ENCODE measurements at regions not wholly inside any gene's neighbourhood (a gene's known extent, or its start where the extent isn't known, plus 50 kb on each side); places are given as distances from the start of the nearest gene placed in this dataset.
"Not testable (repeated sequence)": the region's sequence is repeated elsewhere in the genome, so short reads cannot be mapped to it uniquely, and the experiment has no call there.

DNA sequence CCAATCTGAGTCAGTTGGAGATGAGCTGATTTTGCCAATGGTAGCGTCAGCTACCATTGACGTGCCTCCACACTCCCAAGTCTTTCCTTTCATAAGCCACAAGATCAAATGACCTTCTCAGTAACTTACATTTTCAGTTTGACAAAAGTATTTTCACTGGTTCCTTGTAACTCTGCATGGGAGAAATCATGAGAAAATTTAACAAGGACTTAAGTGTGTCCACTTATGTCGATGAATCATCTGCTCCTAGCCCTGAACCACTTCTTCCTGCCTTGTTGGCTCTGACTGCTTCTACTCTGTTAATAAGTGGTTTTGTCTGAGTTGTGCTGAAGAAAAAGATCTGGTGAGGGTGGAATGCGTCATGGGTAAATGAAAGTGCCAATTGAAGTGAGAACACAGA lies 101.2 kb downstream of the NFKBIZ start:
- DNase-seq (ENCODE audit: low read depth, low spot score), result no peak

DNA sequence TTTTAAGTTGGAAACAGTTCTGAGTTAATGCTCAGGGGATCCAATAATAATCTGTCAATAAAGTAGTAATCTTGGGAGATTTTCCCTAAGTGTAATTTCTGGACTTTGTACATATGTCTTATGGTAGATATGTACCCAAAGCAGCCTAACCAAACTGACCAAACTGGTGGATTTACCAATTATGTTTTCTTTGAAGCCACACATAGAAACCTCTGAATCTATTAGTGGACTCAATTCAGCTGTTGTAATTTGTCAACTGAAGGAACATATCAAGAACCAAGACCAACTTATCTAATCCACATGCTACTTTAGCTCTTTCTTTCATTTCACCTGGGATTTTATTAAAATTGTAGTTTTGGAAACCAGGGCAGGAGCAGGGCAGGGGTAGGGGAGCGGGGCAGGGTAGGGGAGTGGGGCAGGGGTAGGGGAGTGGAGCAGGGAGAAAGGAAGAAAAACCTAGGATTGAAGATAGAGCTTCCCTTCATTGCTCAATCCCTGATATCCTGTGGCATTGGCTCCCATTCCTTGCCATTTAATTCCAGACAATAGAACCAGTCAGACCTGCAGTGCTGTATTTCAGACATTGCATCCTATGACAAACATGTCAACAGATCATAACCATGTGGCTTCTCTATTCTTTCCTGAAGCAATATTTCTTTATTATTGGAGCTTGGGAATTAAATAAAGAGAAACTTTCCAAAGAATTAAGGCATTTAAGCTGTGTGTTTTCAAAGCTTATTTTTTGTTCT lies 101.8 kb downstream of the NFKBIZ start:
- no peak for DNase-seq (ENCODE audit: low read depth, low spot score)

DNA sequence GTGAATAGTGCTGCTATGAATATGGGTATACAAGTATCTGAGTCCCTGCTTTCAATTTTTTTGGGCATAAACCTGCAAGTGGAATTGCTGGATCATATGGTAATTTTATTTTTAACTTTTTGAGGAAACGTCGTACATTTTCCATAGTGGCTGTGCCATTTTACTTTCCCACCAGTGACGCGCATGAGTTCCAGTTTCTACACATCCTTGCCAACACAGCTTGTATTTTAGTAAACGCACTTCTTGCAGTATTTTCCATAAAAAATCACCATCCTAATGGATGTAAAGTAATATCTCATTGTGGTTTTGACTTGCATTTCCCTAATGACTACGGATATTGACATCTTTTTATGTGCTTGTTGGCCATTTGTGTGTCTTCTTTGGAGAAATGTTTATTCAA lies 105.0 kb downstream of the NFKBIZ start:
- DNase-seq (ENCODE audit: low read depth, low spot score), result no peak

DNA sequence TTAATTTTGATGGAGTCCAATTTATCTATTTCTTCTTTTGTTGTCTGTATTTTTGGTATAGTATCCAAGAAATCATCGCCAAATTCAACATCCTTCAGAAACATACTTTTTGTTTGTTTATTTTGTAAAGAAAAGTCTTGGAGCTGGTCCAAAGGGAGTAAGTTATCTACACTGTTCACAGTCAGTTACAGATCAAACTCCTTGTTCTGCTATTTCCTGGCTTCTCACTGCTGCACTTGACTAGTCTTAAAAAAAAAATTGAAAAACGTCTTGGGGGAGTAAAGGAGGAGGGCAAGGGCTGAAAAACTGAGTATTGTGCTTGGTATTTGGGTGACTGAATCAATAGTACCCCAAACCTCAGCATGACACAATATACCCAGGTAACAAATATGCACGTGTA lies 105.6 kb downstream of the NFKBIZ start:
- DNase-seq (ENCODE audit: low read depth, low spot score), result no peak

DNA sequence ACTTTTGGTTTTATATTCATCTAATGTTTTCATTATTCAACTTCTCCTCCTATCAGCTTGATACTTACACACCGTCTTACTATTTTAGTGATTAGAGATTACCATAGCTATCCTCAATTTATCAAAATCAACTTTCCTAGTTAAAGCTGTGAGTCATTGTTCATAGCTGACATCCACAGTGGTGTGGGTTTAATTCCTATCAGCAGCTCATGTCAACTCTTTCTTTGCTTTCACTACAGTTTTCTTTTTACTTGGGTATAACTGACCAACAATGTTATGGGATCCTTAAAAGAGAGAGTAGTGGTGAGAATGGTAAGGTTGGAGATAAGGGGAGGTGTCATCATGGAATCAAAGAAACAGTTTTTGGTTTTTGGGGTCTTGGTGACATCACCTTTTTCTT lies 112.7 kb downstream of the NFKBIZ start:
- no peak for DNase-seq (ENCODE audit: low read depth, low spot score)

DNA sequence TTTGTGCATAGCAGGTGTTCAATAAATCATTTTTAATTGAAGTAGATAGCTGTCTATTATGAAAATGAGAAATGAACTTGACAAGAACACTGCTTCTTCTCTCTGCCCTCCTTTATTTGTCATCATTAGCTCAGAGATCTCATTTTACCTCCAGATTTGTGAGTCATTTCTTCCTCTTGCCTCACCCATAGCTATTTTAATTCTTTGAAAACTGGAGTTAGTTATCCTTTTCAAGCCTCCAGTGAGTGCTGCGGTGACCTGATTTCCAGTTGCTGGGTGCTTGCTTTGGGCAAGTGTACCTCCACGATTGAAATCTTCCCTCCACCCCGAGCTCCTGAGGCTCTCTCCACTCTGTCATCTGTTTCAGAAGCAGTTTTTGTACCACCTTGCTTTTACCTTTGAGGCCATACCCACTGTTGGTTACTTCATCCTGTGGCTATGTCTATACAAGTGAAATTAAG lies 114.6 kb downstream of the NFKBIZ start:
- DNase-seq (ENCODE audit: low read depth, low spot score), result no peak

DNA sequence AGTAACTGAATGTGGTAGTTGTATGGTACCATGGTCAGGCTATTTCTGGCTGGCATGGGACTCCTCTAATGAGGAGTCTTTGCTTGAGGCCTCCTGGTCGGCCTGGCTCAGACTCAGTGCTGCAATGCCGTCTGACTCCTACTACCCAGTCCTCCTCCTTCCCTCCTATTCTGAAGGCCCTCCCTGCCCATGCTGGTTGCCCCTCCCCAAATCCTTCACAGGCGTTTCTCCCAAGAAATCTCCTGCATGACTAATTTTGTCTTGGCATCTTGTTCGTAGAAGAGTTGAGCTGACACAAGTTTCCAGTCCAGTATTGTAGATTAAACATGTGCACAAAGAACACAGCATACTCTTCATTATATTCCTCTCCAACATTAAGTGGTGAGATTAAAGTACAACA lies 115.5 kb downstream of the NFKBIZ start:
- peak; percentile 2 for DNase-seq (ENCODE audit: low read depth, low spot score)

DNA sequence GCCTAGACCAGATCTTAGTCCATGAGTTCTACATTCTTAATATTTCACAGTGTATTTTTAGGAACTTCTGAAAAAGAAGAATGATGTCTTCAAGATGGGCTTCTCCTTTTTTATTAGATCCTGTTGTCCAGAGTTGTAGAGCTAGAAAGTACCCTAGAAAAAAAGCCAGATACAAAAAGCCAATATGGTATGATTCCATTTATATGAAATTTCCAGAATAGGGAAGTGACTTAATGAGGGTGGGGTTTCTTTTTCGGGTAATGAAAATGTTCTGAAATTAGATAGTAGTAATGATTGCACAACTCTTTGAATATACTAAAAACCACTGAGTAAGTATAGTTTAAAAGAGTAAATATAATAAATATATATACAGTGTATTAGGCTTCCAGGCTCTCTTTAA lies 116.9 kb downstream of the NFKBIZ start:
- no peak for DNase-seq (ENCODE audit: low read depth, low spot score)

DNA sequence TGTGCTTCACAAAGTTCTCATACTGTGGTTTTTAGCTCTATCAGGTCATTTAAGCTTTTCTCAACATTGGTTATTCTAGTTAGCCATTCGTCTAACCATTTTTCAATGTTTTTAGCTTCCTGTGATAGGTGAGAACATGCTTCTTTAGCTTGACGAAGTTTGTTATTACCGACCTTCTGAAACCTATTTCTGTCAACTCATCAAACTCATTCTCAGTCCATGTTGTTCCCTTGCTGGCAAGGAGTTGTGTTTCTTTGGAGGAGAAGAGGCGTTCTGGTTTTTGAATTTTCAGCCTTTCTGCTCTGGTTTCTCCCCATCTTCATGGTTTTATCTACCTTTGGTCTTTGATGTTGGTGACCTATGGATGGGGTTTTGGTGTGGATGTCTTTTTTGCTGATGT lies 120.9 kb downstream of the NFKBIZ start:
- no peak for DNase-seq (ENCODE audit: low read depth, low spot score)

DNA sequence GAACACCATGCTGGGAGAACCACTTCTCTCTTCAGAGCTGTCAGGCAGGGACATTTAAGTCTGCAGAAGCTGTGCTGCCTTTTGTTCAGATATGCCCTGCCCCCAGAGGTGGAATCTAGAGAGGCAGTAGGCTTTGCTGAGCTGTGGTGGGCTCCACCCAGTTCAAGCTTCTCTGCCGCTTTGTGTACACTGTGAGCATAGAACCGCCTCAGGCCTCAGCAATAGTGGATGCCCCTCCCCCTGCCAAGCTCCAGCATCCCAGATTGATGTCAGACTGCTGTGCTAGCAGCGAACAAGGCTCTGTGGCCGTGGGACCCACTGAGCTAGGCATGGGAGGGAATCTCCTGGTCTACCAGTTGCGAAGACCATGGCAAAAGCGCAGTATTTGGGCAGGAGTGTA lies 121.6 kb downstream of the NFKBIZ start:
- DNase-seq (ENCODE audit: low read depth, low spot score), result peak; percentile 84

DNA sequence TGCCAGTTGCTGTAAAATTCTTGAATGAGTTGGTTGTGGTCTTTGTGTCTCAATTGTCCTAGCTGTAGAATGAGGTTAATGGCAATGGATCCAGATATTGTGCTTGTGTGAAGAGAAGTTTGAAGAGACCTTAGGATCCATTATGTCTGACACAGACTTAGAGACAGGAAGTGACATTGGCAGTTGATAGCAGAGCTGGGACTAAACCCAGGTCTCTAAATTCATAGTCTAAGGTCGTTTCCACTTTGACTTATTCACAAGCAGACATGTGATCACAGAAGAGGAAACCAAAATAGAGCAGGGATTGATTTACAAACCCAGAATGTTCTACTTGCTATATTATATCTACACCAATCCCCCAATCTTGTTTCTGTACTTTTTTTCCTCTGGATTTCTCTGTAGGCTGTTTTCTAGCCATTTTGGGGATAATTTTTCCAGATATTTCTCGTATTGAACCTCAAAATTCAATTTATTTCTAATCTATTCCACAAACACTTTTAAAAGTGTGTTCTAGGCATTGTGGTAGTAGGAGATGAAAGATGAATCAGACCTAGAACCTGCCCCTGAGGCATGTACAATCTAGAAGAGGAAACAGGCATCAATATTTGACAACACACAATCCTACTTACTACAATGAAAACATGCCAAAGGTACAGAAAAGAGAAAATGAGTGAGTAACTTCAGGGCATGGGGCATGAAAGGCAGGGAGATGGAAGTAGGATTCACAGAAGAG lies 123.3 kb downstream of the NFKBIZ start:
- DNase-seq (ENCODE audit: low read depth, low spot score), result no peak

DNA sequence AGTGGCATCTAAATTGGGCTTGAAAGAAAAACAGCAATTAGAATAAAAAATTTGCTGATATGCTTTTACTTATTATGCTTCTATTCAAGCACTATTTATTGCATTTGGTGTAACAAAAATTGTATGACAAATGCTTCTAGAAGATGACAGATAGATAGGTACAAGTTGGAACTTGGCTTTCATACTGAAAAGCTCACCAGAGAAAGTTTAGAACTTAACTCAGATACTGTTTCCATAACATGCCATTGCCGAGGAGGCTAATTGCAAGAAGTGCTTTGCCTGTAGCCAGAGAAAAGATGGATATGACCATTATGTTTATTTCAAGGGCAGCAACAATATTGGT lies 123.8 kb downstream of the NFKBIZ start:
- no peak for DNase-seq (ENCODE audit: low read depth, low spot score)

DNA sequence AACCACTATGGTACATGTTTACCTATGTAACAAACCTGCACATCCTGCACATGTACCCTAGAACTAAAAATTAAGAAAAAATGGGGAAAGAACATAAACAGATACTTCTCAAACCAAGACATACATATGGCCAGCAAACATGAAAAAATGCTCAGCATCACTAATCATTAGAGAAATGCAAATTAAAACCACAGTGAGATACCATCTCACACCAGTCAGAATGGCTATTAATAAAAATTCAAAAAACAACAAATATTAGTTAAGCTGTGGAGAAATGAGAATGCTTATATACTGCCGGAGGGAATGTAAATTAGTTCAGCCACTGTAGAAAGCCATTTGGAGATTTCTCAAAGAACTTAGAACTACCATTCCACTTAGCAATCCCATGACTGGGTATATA lies 126.1 kb downstream of the NFKBIZ start:
- not testable (repeated sequence) for DNase-seq (ENCODE audit: low read depth, low spot score)

DNA sequence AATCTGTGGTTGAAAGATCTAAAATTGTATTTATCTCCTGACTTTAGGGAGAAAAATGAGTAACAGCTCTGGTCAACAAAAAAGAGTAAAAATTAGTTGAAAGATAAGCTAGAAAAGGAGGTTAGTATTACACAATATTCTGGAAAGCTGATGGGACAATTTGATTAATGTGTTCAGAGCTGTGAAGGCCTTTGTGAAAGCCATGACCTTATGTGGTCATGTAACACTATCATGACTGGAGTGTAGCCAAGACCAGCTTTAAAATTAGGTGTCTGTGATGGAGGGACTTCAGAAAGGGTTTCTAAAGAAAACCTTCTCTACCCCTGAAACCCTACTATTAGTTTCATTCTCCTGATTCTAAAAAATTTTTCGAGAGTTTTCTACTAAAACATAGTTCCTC lies 127.2 kb downstream of the NFKBIZ start:
- no peak for DNase-seq (ENCODE audit: low read depth, low spot score)

DNA sequence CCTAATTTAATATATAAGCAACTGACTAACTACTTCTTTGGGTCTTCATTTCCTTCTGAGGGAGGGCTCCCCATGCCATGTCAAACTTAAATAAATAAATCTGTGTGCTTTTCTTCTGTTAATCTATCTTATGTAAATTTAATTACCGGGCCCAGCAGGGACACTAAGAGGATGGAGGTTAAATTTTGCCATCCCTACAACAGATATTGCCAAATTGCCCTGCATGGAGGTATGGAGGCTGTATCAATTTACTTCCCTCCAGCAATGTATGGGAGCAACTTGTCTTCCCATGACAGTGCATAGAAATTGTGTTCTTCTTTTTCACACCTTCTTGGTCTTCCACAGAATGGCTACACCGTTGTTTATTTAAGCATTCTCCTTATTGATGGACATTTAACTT lies 129.0 kb downstream of the NFKBIZ start:
- DNase-seq (ENCODE audit: low read depth, low spot score), result no peak

DNA sequence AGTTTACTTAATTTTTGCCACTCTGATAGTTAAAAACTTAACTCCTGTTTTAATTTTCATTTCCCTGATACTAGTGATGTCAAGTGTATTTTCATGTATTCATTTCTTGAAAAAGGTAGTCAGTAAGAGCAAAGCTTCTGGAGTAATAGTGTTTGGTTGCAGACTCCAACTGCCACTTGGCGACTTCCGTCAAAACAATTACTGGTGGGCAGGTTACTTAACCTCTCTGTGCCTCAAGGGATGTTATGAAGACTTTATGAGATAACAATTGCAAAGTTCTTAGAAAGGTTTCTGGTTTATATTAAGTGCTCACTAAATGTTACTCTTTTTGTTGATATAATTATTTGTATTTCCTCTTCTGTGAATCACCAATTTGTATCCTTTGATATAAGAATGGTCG lies 129.7 kb downstream of the NFKBIZ start:
- DNase-seq (ENCODE audit: low read depth, low spot score), result no peak

DNA sequence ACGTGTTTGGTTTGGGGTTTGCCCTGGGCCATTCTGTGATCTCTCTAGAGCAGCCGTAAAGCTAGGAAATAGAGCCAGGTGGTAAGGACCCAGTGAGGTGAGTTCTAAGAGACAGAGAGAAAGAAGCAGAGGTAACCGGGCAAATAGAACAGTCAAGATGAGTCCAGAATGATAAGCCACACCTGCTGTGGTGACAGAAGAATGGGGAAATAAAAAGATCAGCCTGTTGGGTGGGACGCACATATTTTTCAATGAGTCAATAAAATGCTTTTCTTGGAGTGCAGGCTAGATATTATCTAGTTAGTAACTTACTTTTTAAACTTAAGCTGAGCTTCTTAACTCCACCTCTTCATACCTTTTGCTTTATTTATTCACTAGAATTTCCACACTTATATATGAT lies 135.0 kb downstream of the NFKBIZ start:
- no peak for DNase-seq (ENCODE audit: low read depth, low spot score)

DNA sequence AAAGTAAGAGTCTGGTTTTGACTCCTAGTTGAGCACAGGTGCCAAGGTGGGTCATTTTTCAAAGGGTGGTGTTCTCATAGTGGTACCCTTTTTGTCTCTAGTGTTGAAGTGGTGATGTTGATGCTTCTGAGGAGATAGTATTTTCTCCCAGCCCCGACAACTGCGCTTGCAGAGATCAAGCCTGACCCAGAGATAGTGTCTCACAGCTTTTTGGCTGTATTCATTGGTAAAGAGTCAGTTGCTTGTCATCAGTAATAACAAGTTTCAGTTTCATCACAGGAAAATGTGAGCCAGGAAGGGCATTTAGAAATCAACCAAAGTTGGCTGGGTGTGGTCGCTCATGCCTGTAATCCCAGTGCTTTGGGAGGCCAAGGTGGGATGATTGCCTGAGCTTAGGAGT lies 139.3 kb downstream of the NFKBIZ start:
- no peak for DNase-seq (ENCODE audit: low read depth, low spot score)

DNA sequence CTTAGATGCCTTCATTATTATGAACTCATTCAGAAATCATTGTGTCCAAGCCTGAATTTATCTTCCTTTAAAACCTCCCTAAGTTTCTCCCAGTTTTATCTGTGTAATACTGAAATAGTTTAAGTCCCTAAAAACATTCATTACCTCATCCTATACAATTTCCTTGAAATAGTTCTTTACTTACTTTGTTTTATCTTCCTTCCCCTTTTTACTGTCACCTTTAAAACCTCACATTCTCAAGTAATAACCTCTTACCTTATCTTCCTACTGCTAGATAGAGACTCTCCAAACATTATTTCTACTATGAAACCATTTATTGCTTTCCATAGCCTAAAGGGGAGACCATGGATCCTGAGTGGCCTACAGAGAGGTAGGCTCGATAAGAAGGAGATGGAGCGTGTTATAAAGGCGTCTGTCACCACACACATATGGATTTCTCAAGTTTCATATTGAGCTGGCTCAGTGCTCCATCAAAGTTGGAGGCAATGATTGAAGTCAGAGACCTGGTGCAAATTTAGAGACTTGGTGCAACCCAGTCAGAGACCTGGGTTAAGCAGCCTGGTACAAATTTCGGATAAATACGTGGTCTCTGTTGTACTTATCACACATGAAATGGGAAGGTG lies 140.4 kb downstream of the NFKBIZ start:
- DNase-seq (ENCODE audit: low read depth, low spot score), result no peak

DNA sequence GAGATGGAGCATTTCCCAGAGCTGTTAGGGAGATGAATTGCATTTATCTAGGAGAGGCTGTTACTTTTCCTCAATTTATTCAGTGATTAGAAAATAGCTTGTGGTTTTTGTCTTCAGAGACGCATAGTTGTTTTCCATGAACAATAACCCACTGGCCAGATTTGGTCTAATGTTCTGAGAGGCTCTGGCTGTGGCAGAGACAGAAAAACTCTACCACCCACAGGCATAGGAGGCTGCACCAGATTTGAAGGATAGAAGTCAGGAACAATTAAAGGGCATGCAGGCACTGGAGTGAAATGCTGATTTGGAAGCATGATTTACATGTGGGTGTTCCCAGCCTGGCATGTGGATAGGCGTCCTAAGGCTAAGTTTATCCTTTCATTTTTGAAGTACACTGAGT lies 143.5 kb downstream of the NFKBIZ start:
- no peak for DNase-seq (ENCODE audit: low read depth, low spot score)

DNA sequence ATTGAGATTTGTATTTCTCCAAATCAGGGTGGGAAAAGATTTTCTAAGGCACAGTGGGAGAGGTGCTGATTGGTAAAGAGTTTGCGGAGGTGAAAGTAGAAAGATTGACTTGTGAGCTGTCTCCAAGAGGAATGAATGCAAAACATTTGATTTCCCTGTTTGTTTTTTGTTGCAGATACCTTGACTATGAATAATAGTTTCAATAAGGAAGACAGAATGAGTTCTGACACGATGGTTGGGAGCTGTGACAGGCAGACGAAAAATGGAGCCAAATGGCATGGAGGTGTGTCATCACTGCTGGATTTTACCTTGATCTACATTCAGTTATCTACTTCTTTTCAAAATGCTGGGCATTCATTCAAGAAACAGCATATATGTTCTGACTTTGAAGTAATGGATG lies 145.1 kb downstream of the NFKBIZ start:
- DNase-seq (ENCODE audit: low read depth, low spot score), result no peak

DNA sequence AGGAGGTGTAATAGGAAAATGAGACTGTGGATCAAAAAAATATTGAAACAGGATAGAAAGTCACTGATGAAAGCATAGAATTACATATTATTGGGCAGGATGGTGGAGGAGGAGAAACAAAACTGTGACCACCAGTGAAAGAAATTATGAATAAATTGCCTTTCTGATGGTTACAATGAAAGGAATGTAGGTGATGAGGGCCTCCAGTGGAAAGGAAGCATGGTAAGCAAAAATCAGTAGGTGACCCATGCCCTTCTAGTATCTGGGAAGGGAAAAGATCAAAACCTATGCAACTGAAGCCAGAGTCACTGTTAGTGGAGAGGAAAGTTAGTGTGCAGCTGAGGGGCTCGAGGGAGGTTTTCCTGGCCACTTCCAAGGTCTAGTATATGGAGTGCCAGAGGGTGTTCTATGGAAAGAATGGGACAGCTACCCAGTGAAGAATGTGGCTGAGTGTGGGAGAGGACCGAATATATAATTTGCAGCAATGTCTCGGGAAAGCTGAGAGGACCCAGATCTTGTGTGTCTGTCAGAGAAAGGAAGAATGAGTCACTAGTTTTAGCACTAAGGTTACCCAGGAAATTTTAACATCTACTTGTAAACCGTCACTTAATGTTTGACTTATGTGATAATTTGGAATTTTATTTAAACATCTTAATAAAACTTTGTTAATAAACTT lies 146.2 kb downstream of the NFKBIZ start:
- DNase-seq (ENCODE audit: low read depth, low spot score), result no peak
